Brain pericyte (primary cell): ENCODE measurements at regions not wholly inside any gene's neighbourhood (a gene's known extent, or its start where the extent isn't known, plus 50 kb on each side); places are given as distances from the start of the nearest gene placed in this dataset.
"Not testable (repeated sequence)": the region's sequence is repeated elsewhere in the genome, so short reads cannot be mapped to it uniquely, and the experiment has no call there.

Source experiments
- DNase-seq: peaks from one replicate; pipeline ENCODE4 v3.0.0-alpha.2; 2012; ENCODE audit warnings: low read depth, low spot score

DNA sequence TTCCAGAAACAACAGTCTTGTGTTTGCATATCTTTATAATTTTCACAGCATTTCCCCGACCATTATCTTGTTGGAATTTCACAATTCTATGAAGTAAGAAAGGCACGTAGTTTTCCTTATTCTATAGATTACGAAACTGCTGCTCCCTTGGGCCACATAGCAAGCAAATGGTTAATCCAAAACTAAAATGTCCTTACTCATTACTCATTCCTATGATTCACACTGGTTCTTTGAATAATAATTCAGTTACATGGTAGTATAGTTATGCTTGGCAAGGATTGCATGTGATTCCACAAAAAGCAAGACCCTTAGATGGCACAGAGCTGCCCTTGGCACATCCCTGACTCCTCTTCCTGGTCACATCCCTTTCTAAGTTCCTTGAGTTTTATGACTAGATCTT, 51.2 kb downstream of the OR13H1 start:
- DNase-seq: no peak

DNA sequence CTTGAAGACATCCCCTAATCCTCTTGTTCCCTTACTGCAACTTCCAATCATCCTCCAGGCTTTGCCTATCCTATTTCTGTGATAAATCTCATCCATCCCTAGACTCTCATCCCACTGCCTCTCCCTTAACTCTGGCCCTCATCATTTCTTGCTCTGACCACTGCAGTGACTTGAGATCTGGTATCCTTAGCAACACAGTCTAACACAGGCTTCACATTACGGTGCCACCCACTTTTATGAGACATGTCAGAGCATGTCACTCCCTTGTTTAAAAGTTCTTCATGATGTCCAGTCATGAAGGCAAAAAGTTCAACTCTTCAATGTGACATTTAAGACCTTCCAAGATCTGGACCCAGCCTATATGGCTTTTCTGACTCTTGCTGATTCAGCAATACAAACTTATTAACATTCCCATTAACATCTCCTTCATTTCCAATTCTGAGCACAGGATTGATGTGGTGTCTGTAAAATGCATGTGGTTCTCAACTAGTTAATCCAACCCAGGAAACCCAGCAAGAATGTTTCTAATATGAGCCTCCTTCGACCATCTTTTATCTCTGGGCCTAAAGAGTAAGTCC, 64.0 kb downstream of the OR13H1 start:
- no peak for DNase-seq

- DNase-seq: no peak
These were observed 65.6 kb downstream of the OR13H1 start for GRCh38 chrX:131609480-131609879.

- DNase-seq: no peak
These were observed 69.4 kb downstream of the OR13H1 start for GRCh38 chrX:131613260-131613659.

DNA sequence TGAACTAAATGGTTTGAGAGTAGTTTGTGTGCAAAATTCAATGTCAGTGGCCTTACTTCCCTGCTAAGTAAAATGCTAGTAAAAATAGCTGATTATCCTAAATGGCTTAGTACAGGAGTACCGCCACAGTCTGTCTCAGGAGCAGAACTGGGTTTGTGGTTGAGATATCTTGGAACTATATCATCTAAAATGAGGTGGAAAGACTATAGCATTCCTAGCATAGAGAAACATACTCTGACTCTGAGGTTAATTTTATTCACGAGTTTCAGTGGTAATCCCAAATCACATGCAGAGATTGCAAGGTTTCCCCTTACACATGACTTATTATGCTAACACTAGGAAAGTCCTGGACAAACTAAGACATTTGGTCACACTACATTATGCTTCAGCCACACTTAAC, 70.4 kb downstream of the OR13H1 start:
- DNase-seq: no peak

DNA sequence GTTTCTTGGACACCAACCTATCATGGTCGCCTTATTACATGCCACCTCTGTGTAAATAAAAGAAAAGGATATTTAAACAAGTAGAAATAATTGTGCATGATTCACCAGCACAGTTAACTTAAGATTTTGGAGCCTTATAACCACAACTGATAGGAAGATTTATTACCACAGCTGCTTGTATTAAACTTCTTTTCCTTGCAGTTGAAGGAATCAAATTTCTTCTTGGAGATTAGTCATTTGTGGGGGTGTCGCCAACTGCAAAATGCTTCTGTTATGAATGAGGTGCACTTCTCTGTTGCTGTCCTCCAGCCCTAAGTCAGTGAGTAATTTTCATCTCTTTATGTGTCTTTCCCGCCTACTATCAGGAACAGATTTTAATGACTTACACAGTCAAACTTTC, 73.3 kb downstream of the OR13H1 start:
- no peak for DNase-seq

DNA sequence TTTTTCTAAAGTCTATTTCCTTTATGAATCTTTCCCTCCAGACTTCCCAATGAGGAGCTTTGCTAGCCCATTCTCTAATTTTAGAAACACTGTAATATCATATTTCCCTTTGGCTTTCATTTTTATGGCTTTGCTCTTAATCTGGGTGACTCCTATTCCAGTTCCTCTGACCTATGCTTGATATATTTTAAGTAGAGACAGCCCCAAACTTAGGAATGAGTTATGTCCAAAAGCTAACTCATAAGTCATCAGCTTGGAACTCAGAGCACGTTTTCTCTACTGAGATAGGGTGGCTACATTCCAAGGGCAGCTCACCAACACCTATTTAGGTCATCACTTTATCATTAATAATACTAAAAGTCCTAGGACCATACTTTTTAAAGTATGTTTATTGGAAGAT, 77.8 kb downstream of the OR13H1 start:
- DNase-seq: no peak

DNA sequence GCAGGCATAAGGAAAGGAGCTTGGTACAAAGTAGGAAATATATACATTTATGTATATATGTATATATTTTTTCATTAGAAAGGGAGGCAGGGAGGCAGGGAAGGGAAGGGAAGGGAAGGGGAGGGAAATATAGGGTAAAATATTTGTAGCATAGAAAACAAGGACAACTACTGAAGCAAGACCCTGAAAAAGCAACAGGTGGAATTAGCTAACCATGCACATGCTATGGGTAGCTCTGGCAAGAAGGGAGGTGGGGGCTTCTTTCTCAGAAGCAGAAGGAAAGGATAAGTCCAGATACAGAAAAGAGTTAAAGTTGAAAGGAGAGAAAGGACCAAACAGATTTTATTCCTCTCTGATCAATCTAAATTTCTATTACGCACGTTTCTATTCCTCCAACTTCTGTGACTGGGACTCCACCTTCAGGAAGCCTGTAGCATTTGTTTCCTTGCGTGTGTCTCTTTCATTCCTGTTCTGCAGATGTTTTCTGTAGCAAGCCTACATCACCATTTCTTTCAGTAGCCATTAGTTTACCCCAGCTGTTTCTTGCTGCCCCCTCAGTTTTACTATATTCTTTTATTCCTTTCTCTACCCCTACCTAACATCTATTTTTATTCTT, 82.9 kb downstream of the OR13H1 start:
- DNase-seq: no peak

DNA sequence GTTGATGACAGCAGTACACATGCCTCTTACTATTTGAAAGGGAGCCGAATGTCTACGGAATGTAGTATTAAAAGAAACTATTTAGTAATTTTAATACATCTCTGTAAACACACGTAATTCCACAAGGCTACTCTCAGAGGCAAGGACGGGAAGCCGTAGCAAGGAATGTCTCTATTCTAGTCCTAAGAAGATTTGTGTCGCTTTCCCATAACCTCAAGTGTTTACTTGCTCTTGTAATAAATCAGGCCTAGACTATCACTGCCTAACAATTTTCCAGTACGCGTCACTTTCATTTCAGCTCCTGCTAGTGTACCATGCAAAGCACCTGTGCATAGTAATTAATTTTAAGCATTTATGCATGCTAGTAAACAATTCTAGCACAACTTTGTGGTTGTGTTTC, 86.7 kb downstream of the OR13H1 start:
- no peak for DNase-seq

DNA sequence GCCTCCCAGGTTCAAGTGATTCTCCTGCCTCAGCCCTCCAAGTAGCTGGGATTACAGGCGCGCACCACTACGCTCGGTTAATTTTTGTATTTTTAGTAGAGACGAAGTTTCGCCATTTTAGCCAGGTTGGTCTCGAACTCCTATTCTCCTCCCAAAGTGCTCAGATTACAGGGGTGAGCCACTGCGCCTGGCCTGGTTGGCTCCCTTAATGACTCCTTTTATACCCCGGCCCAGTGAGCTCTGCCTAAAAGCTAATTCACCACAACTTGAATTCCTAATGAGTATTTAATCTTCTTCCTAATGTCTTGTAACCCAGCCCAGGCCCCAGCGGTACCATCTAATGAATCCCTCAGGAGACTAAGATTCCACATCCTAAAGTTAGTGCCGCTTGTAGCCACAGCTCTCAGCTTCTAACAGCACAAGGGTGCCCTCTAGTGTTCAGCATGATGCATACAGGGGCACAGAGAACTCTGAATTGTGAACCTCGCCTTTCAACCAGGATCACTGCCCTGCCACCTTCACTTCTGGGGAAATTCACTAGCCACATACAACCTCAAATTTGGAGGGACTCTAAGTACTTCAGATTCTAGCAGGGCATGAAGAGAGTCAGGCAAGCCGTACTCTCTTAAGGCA, 89.5 kb downstream of the OR13H1 start:
- DNase-seq: no peak

- no peak for DNase-seq
These were observed 91.0 kb downstream of the OR13H1 start for GRCh38 chrX:131634900-131635299.

DNA sequence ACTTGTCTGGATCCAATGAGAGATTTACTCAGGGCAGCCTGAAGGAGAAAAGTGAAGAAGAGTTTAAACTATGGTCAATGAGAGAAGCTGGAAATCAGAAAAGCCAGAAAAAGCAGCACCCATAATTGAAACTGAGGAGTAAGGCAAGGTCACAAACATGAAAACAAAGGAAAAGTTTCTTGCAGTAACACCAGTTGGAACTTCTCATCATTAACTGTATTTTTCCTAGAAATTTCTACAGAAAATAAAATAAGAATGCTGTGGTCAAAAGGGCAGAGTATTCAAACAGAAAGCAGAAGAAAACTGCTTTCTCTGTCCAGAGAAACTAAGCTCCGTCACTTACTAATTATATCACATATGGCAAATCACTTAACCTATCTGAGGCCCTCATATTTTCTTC, 102.2 kb downstream of the OR13H1 start:
- DNase-seq: no peak

- no peak for DNase-seq
These were observed 105.9 kb downstream of the OR13H1 start for GRCh38 chrX:131649741-131650140.

DNA sequence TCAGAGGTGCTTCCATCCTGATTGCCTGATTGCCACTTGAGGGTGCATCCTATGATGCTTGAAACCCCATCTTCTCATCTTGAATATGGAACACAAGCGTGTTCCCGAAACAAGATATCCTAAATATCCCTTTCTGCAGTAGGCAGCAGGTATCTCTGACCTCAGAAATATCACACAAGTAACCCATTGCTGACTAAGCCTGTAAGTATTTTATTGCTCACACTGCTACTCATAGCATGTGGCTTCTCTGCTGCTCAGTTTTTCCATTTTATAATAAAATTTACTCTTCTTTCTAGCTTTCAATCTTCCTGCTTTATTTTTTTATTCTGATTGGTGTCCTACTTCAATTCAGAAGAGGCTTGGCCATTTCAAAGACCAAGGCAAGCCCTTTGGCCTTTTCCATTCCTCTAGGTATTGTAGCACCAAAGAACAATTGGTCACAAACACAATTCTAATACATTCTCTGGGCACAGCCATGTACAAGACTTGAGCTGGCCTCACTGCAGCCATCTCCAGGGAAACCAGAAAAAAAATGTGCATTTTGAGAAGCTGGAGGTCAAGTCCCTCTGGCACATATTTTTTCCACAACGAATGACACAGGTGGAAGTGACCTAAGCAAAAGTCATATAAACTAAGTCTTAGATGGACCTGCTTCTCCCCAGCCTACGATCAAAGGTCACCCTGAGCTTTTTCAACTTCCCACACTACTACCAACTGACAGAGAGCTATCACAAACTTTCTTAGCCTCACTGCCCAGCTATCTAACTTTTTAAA, 107.0 kb downstream of the OR13H1 start:
- no peak for DNase-seq

DNA sequence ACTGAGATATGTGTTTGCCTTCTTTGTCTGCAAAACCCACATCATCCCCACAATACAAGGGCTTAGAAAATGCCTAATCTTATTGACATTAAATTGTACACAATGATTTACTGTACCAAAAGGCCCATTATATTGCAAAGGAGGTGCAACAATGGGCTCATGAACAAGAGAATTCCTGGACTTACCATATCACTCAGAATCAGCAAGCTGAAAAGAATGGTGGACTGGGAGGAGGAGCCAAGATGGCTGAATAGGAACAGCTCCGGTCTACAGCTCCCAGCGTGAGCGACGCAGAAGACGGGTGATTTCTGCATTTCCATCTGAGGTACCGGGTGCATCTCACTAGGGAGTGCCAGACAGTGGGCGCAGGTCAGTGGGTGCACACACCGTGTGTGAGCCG, 119.9 kb downstream of the OR13H1 start:
- not testable (repeated sequence) for DNase-seq

GRCh38 chrX:131671735-131672134, 127.9 kb downstream of the OR13H1 start:
- DNase-seq: no peak

GRCh38 chrX:131675596-131676194, 131.8 kb downstream of the OR13H1 start:
- DNase-seq: no peak

DNA sequence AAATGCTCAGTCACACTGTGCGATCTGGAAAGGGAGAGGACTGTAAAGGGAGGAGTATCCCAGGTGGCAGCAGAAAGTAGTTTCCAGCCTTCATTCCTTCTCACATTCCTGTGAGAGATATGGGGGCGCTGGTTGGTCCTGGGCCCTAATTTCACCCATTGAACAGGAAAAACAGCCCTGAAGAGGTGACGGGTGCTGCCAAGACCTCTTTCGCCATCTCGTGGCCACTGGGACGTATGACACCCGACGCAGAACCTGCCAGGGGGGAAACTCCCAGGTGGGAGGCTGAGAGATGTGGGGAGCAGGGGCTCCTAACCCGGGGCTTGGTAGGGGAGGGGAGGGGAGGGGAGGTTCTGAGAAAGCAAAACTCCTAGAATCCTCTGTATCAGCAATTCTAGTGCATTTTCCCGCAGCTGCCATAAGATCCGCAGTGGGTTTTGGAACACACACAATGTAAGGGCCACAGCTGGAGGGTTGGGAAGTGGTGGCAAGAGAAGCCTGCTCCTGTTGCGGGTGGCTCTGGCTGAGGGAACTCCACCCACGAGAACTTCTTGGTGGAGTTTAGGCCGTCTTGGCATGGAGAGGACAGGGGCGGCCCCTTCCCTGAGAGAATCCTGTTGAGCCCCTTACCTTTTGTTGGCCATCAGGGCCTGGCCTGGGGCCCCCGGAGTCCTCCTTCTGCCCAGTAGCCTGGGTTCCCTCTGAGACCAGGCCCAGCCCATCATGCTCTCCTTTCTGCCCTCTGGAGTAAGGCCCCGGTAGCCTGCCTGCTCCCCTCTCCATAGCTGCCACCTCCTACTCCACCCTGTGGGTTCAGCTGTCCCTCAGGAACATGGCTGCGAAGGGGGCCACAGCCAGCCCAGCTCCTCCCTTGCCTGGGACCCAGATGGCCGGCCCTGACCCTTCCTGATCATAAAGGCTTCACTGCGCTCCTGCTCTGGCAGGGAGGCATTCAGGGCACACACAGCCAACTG, 134.1 kb downstream of the OR13H1 start:
- DNase-seq: no peak

DNA sequence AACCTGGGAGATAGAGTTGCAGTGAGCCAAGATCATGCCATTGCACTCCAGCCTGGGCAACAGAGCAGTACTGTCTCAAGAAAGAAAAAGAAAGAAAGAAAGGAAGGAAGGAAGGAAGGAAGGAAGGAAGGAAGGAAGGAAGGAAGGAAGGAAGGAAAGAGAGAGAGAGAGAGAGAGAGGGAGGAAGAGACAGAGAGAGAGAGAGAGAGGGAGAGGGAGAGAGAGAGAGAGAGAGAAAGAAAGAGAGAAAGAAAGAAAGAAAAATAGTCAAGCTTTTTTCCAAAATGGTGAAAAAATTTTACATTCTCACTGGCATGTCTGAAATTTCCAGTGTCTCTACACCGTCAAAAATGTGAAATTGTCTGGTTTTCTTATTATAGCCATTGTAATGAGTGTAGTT, 138.9 kb downstream of the OR13H1 start:
- not testable (repeated sequence) for DNase-seq

DNA sequence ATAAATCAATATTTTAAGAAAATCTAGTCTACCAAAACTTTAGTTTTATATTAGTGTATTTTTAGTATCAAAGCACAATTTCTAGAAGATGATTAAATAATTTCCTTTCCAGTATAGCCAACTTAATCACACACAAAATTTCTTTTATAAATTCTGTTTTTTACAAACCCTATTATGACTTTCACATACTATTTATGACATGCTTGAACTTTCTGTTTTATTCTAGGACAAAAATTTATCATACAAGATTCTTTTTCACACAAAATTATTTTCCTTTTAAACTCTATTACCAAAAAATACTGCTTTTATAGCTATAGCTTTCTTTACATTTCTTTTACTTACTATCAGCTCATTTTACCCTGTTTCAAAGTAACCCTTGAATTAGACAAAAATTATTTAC, 149.5 kb downstream of the OR13H1 start:
- no peak for DNase-seq

DNA sequence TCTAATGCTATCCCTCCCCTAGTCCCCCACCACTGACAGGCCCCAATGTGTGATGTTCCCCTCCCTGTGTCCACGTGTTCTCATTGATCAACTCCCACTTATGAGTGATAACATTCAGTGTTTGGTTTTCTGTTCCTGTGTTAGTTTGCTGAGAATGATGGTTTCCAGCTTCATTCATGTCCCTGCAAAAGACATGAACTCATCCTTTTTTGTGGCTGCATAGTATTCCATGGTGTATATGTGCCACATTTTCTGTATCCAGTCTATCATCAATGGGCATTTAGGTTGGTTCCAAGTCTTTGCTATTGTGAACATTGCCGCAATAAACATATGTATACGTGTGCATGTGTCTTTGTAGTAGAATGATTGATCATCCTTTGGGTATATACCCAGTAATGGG, 153.1 kb downstream of the OR13H1 start:
- DNase-seq: not testable (repeated sequence)
